Esophagus muscularis mucosa (tissue), 4 donors: ENCODE measurements at regions not wholly inside any gene's neighbourhood (a gene's known extent, or its start where the extent isn't known, plus 50 kb on each side); places are given as distances from the start of the nearest gene placed in this dataset.
"Not testable (repeated sequence)": the region's sequence is repeated elsewhere in the genome, so short reads cannot be mapped to it uniquely, and the experiment has no call there.

ENCODE experiments used
- DNase-seq: peaks from one replicate; pipeline ENCODE4 v3.0.0-alpha.2; 2017; ENCODE audit errors: extremely low spot score
- H3K27ac ChIP-seq, 4 donors: fragments of 200-600 bp; sonication (generic); replicated peaks in 1 of 4; 1 replicate in 3 of 4; 2 replicates in 1 of 4; pipeline ENCODE4 v1.5.1; 2016 to 2019; ENCODE audit warnings: mild to moderate bottlenecking in 1 of 4
- H3K27me3 ChIP-seq, 4 donors: fragments of 200-600 bp; sonication (generic); one replicate each; pipeline versions ENCODE4 v1.5.1 to v1.6.0; 2016 to 2019
- H3K36me3 ChIP-seq, 4 donors: fragments of 200-600 bp; sonication (generic); one replicate each; pipeline ENCODE4 v1.5.1; 2016 to 2019
- H3K4me1 ChIP-seq, 4 donors: fragments of 200-600 bp; sonication (generic); one replicate each; pipeline ENCODE4 v1.5.1; 2016 to 2019
- H3K4me3 ChIP-seq, 4 donors: fragments of 200-600 bp; sonication (generic); 1 replicate in 2 of 4; 2 replicates in 2 of 4; pipeline ENCODE4 v1.5.1; 2016 to 2019; ENCODE audit warnings: mild to moderate bottlenecking in 4 of 4, moderate library complexity in 1 of 4
- H3K9me3 ChIP-seq, 4 donors: fragments of 200-600 bp; sonication (generic); 1 replicate in 3 of 4; 2 replicates in 1 of 4; pipeline ENCODE4 v1.5.1; 2016 to 2019
- WGBS: methylation state at CpG from one replicate; pipeline ENCODE4 v1.1.5; 2018; 5-methylcytosine and 5-hydroxymethylcytosine counted together
- intact Hi-C: fragments of 100-400 bp; cut with DNase I; formaldehyde crosslinking; loops from one replicate; pipeline ENCODE4 v1.15.1; 2023

GRCh38 chr14:19241451-19241850 lies 192.7 kb downstream of the POTEG start:
- H3K36me3 ChIP-seq, DNase-seq, H3K4me1 ChIP-seq, H3K4me3 ChIP-seq, H3K27ac ChIP-seq, H3K9me3 ChIP-seq, H3K27me3 ChIP-seq, intact Hi-C loops: not testable (repeated sequence)
- 90% methylated on average over 11 of the region's 15 CpGs for WGBS

- H3K27me3 ChIP-seq, H3K27ac ChIP-seq, H3K36me3 ChIP-seq, H3K4me3 ChIP-seq, H3K9me3 ChIP-seq, intact Hi-C loops, H3K4me1 ChIP-seq, DNase-seq: not testable (repeated sequence)
- WGBS = no CpG with 5 or more reads among the region's 15 CpGs
Observed at GRCh38 chr14:19242529-19242928, 191.6 kb downstream of the POTEG start.

- DNase-seq, H3K9me3 ChIP-seq, H3K36me3 ChIP-seq, H3K27ac ChIP-seq, H3K27me3 ChIP-seq, intact Hi-C loops, H3K4me3 ChIP-seq, H3K4me1 ChIP-seq: not testable (repeated sequence)
- WGBS = no CpG with 5 or more reads among the region's 40 CpGs
Observed at GRCh38 chr14:19266908-19267307, 167.2 kb downstream of the POTEG start.

- H3K9me3 ChIP-seq, H3K4me3 ChIP-seq, intact Hi-C loops, H3K27me3 ChIP-seq, H3K27ac ChIP-seq, H3K36me3 ChIP-seq, H3K4me1 ChIP-seq: not testable (repeated sequence)
- WGBS = no CpG with 5 or more reads among the region's 16 CpGs
- peak; percentile 64 for DNase-seq
Observed at GRCh38 chr14:19267636-19268035, 166.5 kb downstream of the POTEG start.

- H3K4me3 ChIP-seq, H3K9me3 ChIP-seq, H3K27ac ChIP-seq, DNase-seq, H3K4me1 ChIP-seq, intact Hi-C loops, H3K36me3 ChIP-seq, H3K27me3 ChIP-seq: not testable (repeated sequence)
- WGBS = no CpG with 5 or more reads among the region's 21 CpGs
Observed at GRCh38 chr14:19268047-19268627, 166.0 kb downstream of the POTEG start.

GRCh38 chr14:19272235-19272634 lies 161.9 kb downstream of the POTEG start:
- H3K27me3 ChIP-seq, H3K4me1 ChIP-seq, intact Hi-C loops, H3K27ac ChIP-seq, H3K4me3 ChIP-seq, H3K36me3 ChIP-seq, DNase-seq, H3K9me3 ChIP-seq: not testable (repeated sequence)
- no CpG with 5 or more reads among the region's 1 CpG for WGBS

GRCh38 chr14:19289669-19290068 lies 144.5 kb downstream of the POTEG start:
- H3K27ac ChIP-seq, H3K36me3 ChIP-seq, H3K9me3 ChIP-seq, intact Hi-C loops, H3K4me3 ChIP-seq, H3K4me1 ChIP-seq, H3K27me3 ChIP-seq: not testable (repeated sequence)
- peak; percentile 91 for DNase-seq
- 50% methylated on average over 2 of the region's 3 CpGs for WGBS

GRCh38 chr14:19300243-19300642 lies 133.9 kb downstream of the POTEG start:
- WGBS = no CpG with 5 or more reads among the region's 28 CpGs
- H3K9me3 ChIP-seq, H3K27me3 ChIP-seq, H3K36me3 ChIP-seq, intact Hi-C loops, H3K4me1 ChIP-seq, DNase-seq, H3K27ac ChIP-seq, H3K4me3 ChIP-seq: not testable (repeated sequence)

- no CpG with 5 or more reads among the region's 30 CpGs for WGBS
- H3K27me3 ChIP-seq, intact Hi-C loops, H3K4me1 ChIP-seq, DNase-seq, H3K27ac ChIP-seq, H3K36me3 ChIP-seq, H3K4me3 ChIP-seq, H3K9me3 ChIP-seq: not testable (repeated sequence)
Observed at GRCh38 chr14:19300838-19301237, 133.3 kb downstream of the POTEG start.

- H3K4me1 ChIP-seq, H3K27me3 ChIP-seq, H3K36me3 ChIP-seq, H3K9me3 ChIP-seq, DNase-seq, H3K27ac ChIP-seq, intact Hi-C loops, H3K4me3 ChIP-seq: not testable (repeated sequence)
- WGBS = no CpG with 5 or more reads among the region's 4 CpGs
Observed at GRCh38 chr14:19303844-19304243, 130.3 kb downstream of the POTEG start.

- H3K4me3 ChIP-seq, H3K36me3 ChIP-seq, H3K4me1 ChIP-seq, DNase-seq, intact Hi-C loops, H3K27ac ChIP-seq, H3K27me3 ChIP-seq, H3K9me3 ChIP-seq: not testable (repeated sequence)
- no CpG with 5 or more reads among the region's 1 CpG for WGBS
Observed at GRCh38 chr14:19304442-19304841, 129.7 kb downstream of the POTEG start.

GRCh38 chr14:19304918-19305317 lies 129.2 kb downstream of the POTEG start:
- DNase-seq, H3K27me3 ChIP-seq, H3K9me3 ChIP-seq, H3K36me3 ChIP-seq, H3K27ac ChIP-seq, intact Hi-C loops, H3K4me1 ChIP-seq, H3K4me3 ChIP-seq: not testable (repeated sequence)
- WGBS = no CpG with 5 or more reads among the region's 2 CpGs

GRCh38 chr14:19305776-19306175 lies 128.4 kb downstream of the POTEG start:
- H3K4me3 ChIP-seq, H3K9me3 ChIP-seq, H3K4me1 ChIP-seq, DNase-seq, H3K36me3 ChIP-seq, H3K27ac ChIP-seq, H3K27me3 ChIP-seq, intact Hi-C loops: not testable (repeated sequence)
- no CpG with 5 or more reads among the region's 3 CpGs for WGBS

- H3K4me3 ChIP-seq, H3K27ac ChIP-seq, H3K9me3 ChIP-seq, H3K4me1 ChIP-seq, H3K27me3 ChIP-seq, H3K36me3 ChIP-seq, intact Hi-C loops, DNase-seq: not testable (repeated sequence)
- WGBS = no CpG with 5 or more reads among the region's 5 CpGs
Observed at GRCh38 chr14:19306405-19306804, 127.7 kb downstream of the POTEG start.
